ENCODE measurements at regions not wholly inside any gene's neighbourhood (a gene's known extent, or its start where the extent isn't known, plus 50 kb on each side); places are given as distances from the start of the nearest gene placed in this dataset.

DNA sequence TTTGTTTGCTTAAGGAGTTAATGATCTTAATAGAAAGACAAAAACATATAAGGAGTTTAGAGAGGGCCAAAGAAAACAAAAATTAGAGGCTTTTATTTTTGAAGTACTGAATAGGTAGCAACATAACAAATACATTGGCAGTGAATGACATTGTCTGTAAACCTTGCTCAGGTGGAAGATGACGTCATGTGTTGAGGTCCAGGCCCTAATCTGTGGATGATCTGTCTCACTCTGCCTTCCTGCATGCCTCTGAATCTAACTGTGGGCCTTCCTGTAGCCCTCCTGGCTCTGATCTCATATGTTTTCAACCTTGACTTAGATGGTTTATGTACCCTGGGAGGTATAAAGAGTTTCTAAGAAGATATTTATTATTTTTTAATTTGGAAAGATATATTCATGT, 58.1 kb upstream of the DYNAP start:
- DNase-seq: no peak
